GM23338 (cell line): ENCODE measurements at regions not wholly inside any gene's neighbourhood (a gene's known extent, or its start where the extent isn't known, plus 50 kb on each side); places are given as distances from the start of the nearest gene placed in this dataset.

Source experiments
- CTCF ChIP-seq, 2 experiments: fragments of 200-600 bp in 1 of 2; sonication (generic) in 1 of 2; conservative IDR thresholded peaks; 2 replicates each; pipeline versions ENCODE4 v1.5.1 to v1.6.1; 2016 to 2017; ENCODE audit warnings: antibody characterized with exemption in 2 of 2, low read depth in 2 of 2, mild to moderate bottlenecking in 2 of 2, moderate library complexity in 1 of 2
- EZH2 ChIP-seq: fragments of 200-600 bp; sonication (generic); IDR thresholded peaks from one replicate; pipeline ENCODE4 v1.8.0; 2017; ENCODE audit warnings: antibody characterized with exemption, mild to moderate bottlenecking, low read depth; ENCODE audit not compliant: unreplicated experiment
- REST ChIP-seq: IDR thresholded peaks from one replicate; pipeline ENCODE4 v1.6.1; 2018; ENCODE audit warnings: antibody characterized with exemption; ENCODE audit not compliant: unreplicated experiment

GRCh38 chr9:129326061-129327005, 148.3 kb upstream of the IER5L start:
- TF ChIP-seq REST, result no peak
- TF ChIP-seq CTCF (conservative IDR thresholded peaks at IDR 0.05; ENCODE audit: low read depth in 2 of 2), result no peak
- TF ChIP-seq EZH2, result no peak
